Endothelial cell of umbilical vein (primary cell): ENCODE measurements at regions not wholly inside any gene's neighbourhood (a gene's known extent, or its start where the extent isn't known, plus 50 kb on each side); places are given as distances from the start of the nearest gene placed in this dataset.

ENCODE experiments used
- BruUV-seq: library from RNA; stranded (reverse); fragments of 400-500 nt; replicated peaks from 2 replicates; lab custom pipeline; 2021; lab: Mats Ljungman, UMichigan
- CTCF ChIA-PET: fragments of 300-600, 350-600 bp; sonication (Branson Sonifier 250); formaldehyde crosslinking; loops from one replicate; lab custom pipeline; 2021; ENCODE audit warnings: antibody characterized with exemption, inconsistent platforms; lab: Charles Lee
- POLR2A ChIA-PET: fragments of 300-600, 350-600 bp; sonication (Branson Sonifier 250); formaldehyde crosslinking; loops from one replicate; lab custom pipeline; 2021; ENCODE audit warnings: antibody characterized with exemption, inconsistent platforms; lab: Charles Lee
- DNase-seq: peaks from one replicate; pipeline ENCODE4 v3.0.0-alpha.2; 2011; ENCODE audit warnings: low read depth, low spot score
- FAIRE-seq: peaks from 2 replicates; lab custom pipeline; 2011; peaks lifted over from hg19 to GRCh38; lab: Jason Lieb, UNC
- H2AFZ ChIP-seq: 2 replicates; pipeline ENCODE4 v1.6.0; 2012; ENCODE audit warnings: low read depth, low read length, control low read depth, inconsistent platforms
- H3K27ac ChIP-seq: 2 replicates; pipeline ENCODE4 v1.5.1; 2011; ENCODE audit warnings: low read depth, mild to moderate bottlenecking, control low read depth, low read length, moderate library complexity; ENCODE audit not compliant: insufficient read depth
- H3K27me3 ChIP-seq, 2 experiments: 2 replicates each; pipeline versions ENCODE4 v1.6.0 to v1.6.1; 2011; ENCODE audit warnings: low read length in 2 of 2, mixed read lengths in 1 of 2; ENCODE audit not compliant: control insufficient read depth in 2 of 2, insufficient read depth in 2 of 2
- H3K36me3 ChIP-seq, 2 experiments: 2 replicates in 1 of 2; 3 replicates in 1 of 2; pipeline ENCODE4 v1.5.1; 2011; ENCODE audit warnings: low read length in 2 of 2, mild to moderate bottlenecking in 1 of 2, moderate library complexity in 1 of 2; ENCODE audit not compliant: control insufficient read depth in 2 of 2, insufficient read depth in 2 of 2; ENCODE audit errors: extremely low read depth in 1 of 2
- H3K4me1 ChIP-seq: 3 replicates; pipeline ENCODE4 v1.5.1; 2011; ENCODE audit warnings: mild to moderate bottlenecking, low read length; ENCODE audit not compliant: control insufficient read depth, insufficient read depth; ENCODE audit errors: extremely low read depth
- H3K4me2 ChIP-seq: 2 replicates; pipeline ENCODE4 v1.6.1; 2011; ENCODE audit warnings: low read length, control low read depth, mixed read lengths; ENCODE audit not compliant: insufficient read depth
- H3K4me3 ChIP-seq, 3 experiments: fragments of 200-600 bp in 1 of 3; sonication (generic), shearing (Covaris generic) in 1 of 3; replicated peaks in 1 of 3; 2 replicates each; pipeline ENCODE4 v1.5.1; 2011 to 2016; ENCODE audit warnings: control low read depth in 3 of 3, low read length in 3 of 3, mild to moderate bottlenecking in 2 of 3, inconsistent platforms in 1 of 3, low read depth in 1 of 3, moderate library complexity in 1 of 3; ENCODE audit not compliant: insufficient read depth in 1 of 3
- H3K79me2 ChIP-seq: 2 replicates; pipeline ENCODE4 v1.6.0; 2012; ENCODE audit warnings: low read length, inconsistent platforms; ENCODE audit not compliant: control insufficient read depth, insufficient read depth
- H3K9ac ChIP-seq: replicated peaks from 2 replicates; pipeline ENCODE3; 2011; ENCODE audit warnings: low read length, control low read depth; ENCODE audit not compliant: insufficient read depth; ENCODE audit errors: extremely low read depth
- H3K9me1 ChIP-seq: replicated peaks from 3 replicates; pipeline ENCODE4 v1.6.0; 2011; ENCODE audit warnings: mild to moderate bottlenecking, low read length; ENCODE audit not compliant: control insufficient read depth, insufficient read depth; ENCODE audit errors: extremely low read depth
- H3K9me3 ChIP-seq: replicated peaks from 2 replicates; pipeline ENCODE4 v1.5.1; 2012; ENCODE audit warnings: low read length, inconsistent platforms; ENCODE audit not compliant: control insufficient read depth, insufficient read depth
- H4K20me1 ChIP-seq: replicated peaks from 2 replicates; pipeline ENCODE3; 2011; ENCODE audit warnings: mild to moderate bottlenecking, low read length; ENCODE audit not compliant: control insufficient read depth, insufficient read depth; ENCODE audit errors: extremely low read depth
- EZH2 ChIP-seq: IDR thresholded peaks from 2 replicates; pipeline ENCODE4 v1.6.1; 2012; ENCODE audit warnings: borderline replicate concordance, low read depth, mild to moderate bottlenecking, moderate library complexity, low read length, inconsistent platforms; ENCODE audit not compliant: severe bottlenecking
- FOS ChIP-seq: IDR thresholded peaks from 2 replicates; pipeline ENCODE4 v1.6.1; 2011; ENCODE audit warnings: mild to moderate bottlenecking, low read length, moderate library complexity, borderline replicate concordance; ENCODE audit not compliant: insufficient read depth
- JUN ChIP-seq: IDR thresholded peaks from 2 replicates; pipeline ENCODE4 v1.6.1; 2011; ENCODE audit warnings: borderline replicate concordance, low read depth; ENCODE audit not compliant: insufficient read length, insufficient read depth
- MAX ChIP-seq: IDR thresholded peaks from 2 replicates; pipeline ENCODE4 v1.6.1; 2011; ENCODE audit not compliant: insufficient read depth, insufficient read length
- MYC ChIP-seq: IDR thresholded peaks from one replicate; pipeline ENCODE4 v1.6.1; 2011; ENCODE audit warnings: mild to moderate bottlenecking, low read depth, low read length
- POLR2A ChIP-seq: IDR thresholded peaks from 2 replicates; pipeline ENCODE4 v1.6.1; 2012; ENCODE audit warnings: low read depth, mild to moderate bottlenecking, control low read depth, low read length
- dilution Hi-C: fragments of 300-500 bp; cut with MboI; formaldehyde crosslinking; loops from one replicate; pipeline ENCODE4 v1.15.0; 2019; ENCODE audit warnings: low sequenced_read_pairs; ENCODE audit not compliant: extremely low pct_ligation_motif_present
- intact Hi-C: fragments of 100-400 bp; cut with micrococcal nuclease; formaldehyde crosslinking; loops from one replicate; pipeline ENCODE4 v1.10.0; 2022

- Histone ChIP-seq H3K4me1 (peaks cover 24% of the 10 kb centered on the region), H3K9me1 (no peaks in the 10 kb centered on the region), H2AFZ (no peak overlapping the region), H3K9ac (no peak overlapping the region), H3K4me3 (no peak overlapping the region), H3K36me3 (no peaks in the 10 kb centered on the region), H3K27me3 (no peaks in the 10 kb centered on the region), H3K9me3 (no peaks in the 10 kb centered on the region), H3K27ac (no peak overlapping the region), H4K20me1 (no peaks in the 10 kb centered on the region), H3K79me2 (no peaks in the 10 kb centered on the region), H3K4me2 (no peak overlapping the region)
- BruUV-seq, result no TSS peak
- dilution Hi-C loops (no loop called here), intact Hi-C loops (loop anchor here (10.0 kb wide), 1 partner anchor 819 kb away; the partner anchor contains the start of gene MRPS31)
- POLR2A ChIA-PET, result no interaction called here
- TF ChIP-seq MYC, result no peak
- no peak for TF ChIP-seq FOS
- TF ChIP-seq JUN, result no peak
- no peak for TF ChIP-seq EZH2
- no peak for TF ChIP-seq MAX
- no peak for TF ChIP-seq POLR2A
- no peak for DNase-seq
- CTCF ChIA-PET, result interaction anchor here (0.6 to 0.9 kb wide), 2 partner anchors 12 to 76 kb away, joined by 3 read pairs; no protein-coding TSS in a partner anchor
- no peak for FAIRE-seq
Observed at GRCh38 chr13:39955560-39955959, 300.1 kb downstream of the COG6 start.

- no TSS peak for BruUV-seq
- H3K79me2 ChIP-seq, result no peaks in the 10 kb centered on the region
- no peaks in the 10 kb centered on the region for H3K27me3 ChIP-seq
- no peak overlapping the region for H3K9ac ChIP-seq
- H3K9me1 ChIP-seq, result no peaks in the 10 kb centered on the region
- CTCF ChIA-PET, result interaction anchor here (0.9 kb wide), 1 partner anchor 13 kb away, joined by 3 read pairs; no protein-coding TSS in a partner anchor
- no peak overlapping the region for H2AFZ ChIP-seq
- H3K4me3 ChIP-seq, result no peak overlapping the region
- H3K27ac ChIP-seq, result no peak overlapping the region
- intact Hi-C loops (loop anchor here (10.0 kb wide), 1 partner anchor 819 kb away; the partner anchor contains the start of gene MRPS31), dilution Hi-C loops (no loop called here)
- H3K9me3 ChIP-seq, result no peaks in the 10 kb centered on the region
- no peaks in the 10 kb centered on the region for H3K36me3 ChIP-seq
- H4K20me1 ChIP-seq, result no peaks in the 10 kb centered on the region
- peaks cover 25% of the 10 kb centered on the region for H3K4me1 ChIP-seq
- FAIRE-seq, result no peak
- POLR2A ChIA-PET, result no interaction called here
- no peak overlapping the region for H3K4me2 ChIP-seq
- no peak for DNase-seq
- TF ChIP-seq MYC, result no peak
Observed at GRCh38 chr13:39956036-39956435, 300.6 kb downstream of the COG6 start.
